ENCODE measurements at regions not wholly inside any gene's neighbourhood (a gene's known extent, or its start where the extent isn't known, plus 50 kb on each side); places are given as distances from the start of the nearest gene placed in this dataset.

GRCh38 chr5:121783700-121784099 lies 68.0 kb upstream of the FTMT start:
- Histone ChIP-seq H3K9me3 (ENCODE audit: control insufficient read depth, insufficient read depth, low read depth, low read length) (no peaks in the 10 kb centered on the region), H3K27ac (ENCODE audit: extremely low read depth, low read depth, low read length) (no peak overlapping the region), H3K4me3 (ENCODE audit: low read depth, low read length) (no peak overlapping the region), H3K4me1 (ENCODE audit: control insufficient read depth, insufficient read depth, low read length) (no peaks in the 10 kb centered on the region), H3K36me3 (ENCODE audit: control insufficient read depth in 2 of 2, insufficient read depth in 1 of 2, low read length in 2 of 2) (no peaks in the 10 kb centered on the region)
- no peak for TF ChIP-seq ZNF654 (tag by site-specific recombination; IDR thresholded peaks at IDR 0.05; ENCODE audit: low read depth)
- no peak for TF ChIP-seq ZNF707 (tag by site-specific recombination; IDR thresholded peaks at IDR 0.05)
- no peak for TF ChIP-seq ZNF202 (tag by site-specific recombination; IDR thresholded peaks at IDR 0.05; ENCODE audit: borderline replicate concordance)
- ChIA-PET CTCF (no interaction called here), POLR2A (no interaction called here)

GRCh38 chr5:121793791-121794190 lies 57.9 kb upstream of the FTMT start:
- H3K4me1 ChIP-seq (ENCODE audit: control insufficient read depth, insufficient read depth, low read length), result no peaks in the 10 kb centered on the region
- no peaks in the 10 kb centered on the region for H3K36me3 ChIP-seq (ENCODE audit: control insufficient read depth in 2 of 2, insufficient read depth in 1 of 2, low read length in 2 of 2)
- H3K9me3 ChIP-seq (ENCODE audit: control insufficient read depth, insufficient read depth, low read depth, low read length), result no peaks in the 10 kb centered on the region
- ChIA-PET POLR2A (no interaction called here), CTCF (no interaction called here)
- no peak overlapping the region for H3K4me3 ChIP-seq (ENCODE audit: low read depth, low read length)
- H3K27ac ChIP-seq (ENCODE audit: extremely low read depth, low read depth, low read length), result no peak overlapping the region
- TF ChIP-seq ZNF324 (tag by site-specific recombination; IDR thresholded peaks at IDR 0.05) (no peak), ZBTB7A (tag by site-specific recombination; IDR thresholded peaks at IDR 0.05; ENCODE audit: low read depth) (no peak), ZNF76 (tag by site-specific recombination; IDR thresholded peaks at IDR 0.05; ENCODE audit: borderline replicate concordance, low read depth) (no peak), ZNF157 (tag by site-specific recombination; IDR thresholded peaks at IDR 0.05) (no peak), ZNF423 (tag by site-specific recombination; IDR thresholded peaks at IDR 0.05) (no peak), ZFP69B (tag by site-specific recombination; IDR thresholded peaks at IDR 0.05) (no peak), ZNF354C (tag by site-specific recombination; IDR thresholded peaks at IDR 0.05; ENCODE audit: borderline replicate concordance, low read depth) (no peak), ZNF670 (tag by site-specific recombination; IDR thresholded peaks at IDR 0.05; ENCODE audit: low read depth) (no peak), ZNF544 (tag by site-specific recombination; IDR thresholded peaks at IDR 0.05) (no peak), OSR2 (tag by site-specific recombination; IDR thresholded peaks at IDR 0.05) (no peak), ZBTB11 (tag by site-specific recombination; conservative IDR thresholded peaks at IDR 0.05; ENCODE audit: low read depth) (no peak), KLF16 (tag by site-specific recombination; IDR thresholded peaks at IDR 0.05) (no peak), ZNF629 (tag by site-specific recombination; IDR thresholded peaks at IDR 0.05) (no peak), ZXDB (tag by site-specific recombination; IDR thresholded peaks at IDR 0.05) (no peak), ZNF843 (tag by site-specific recombination; IDR thresholded peaks at IDR 0.05) (no peak), ZNF585B (tag by site-specific recombination; IDR thresholded peaks at IDR 0.05) (no peak), GLI2 (tag by site-specific recombination; IDR thresholded peaks at IDR 0.05; ENCODE audit: borderline replicate concordance, low read depth) (no peak)
- TF ChIP-seq, protein P1, sequence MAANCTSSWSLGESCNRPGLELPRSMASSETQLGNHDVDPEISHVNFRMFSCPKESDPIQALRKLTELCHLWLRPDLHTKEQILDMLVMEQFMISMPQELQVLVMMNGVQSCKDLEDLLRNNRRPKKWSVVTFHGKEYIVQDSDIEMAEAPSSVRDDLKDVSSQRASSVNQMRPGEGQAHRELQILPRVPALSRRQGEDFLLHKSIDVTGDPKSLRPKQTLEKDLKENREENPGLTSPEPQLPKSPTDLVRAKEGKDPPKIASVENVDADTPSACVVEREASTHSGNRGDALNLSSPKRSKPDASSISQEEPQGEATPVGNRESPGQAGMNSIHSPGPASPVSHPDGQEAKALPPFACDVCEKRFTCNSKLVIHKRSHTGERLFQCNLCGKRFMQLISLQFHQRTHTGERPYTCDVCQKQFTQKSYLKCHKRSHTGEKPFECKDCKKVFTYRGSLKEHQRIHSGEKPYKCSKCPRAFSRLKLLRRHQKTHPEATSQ (tag by site-specific recombination; IDR thresholded peaks at IDR 0.05), result no peak
